ENCODE measurements at regions not wholly inside any gene's neighbourhood (a gene's known extent, or its start where the extent isn't known, plus 50 kb on each side); places are given as distances from the start of the nearest gene placed in this dataset.

DNA sequence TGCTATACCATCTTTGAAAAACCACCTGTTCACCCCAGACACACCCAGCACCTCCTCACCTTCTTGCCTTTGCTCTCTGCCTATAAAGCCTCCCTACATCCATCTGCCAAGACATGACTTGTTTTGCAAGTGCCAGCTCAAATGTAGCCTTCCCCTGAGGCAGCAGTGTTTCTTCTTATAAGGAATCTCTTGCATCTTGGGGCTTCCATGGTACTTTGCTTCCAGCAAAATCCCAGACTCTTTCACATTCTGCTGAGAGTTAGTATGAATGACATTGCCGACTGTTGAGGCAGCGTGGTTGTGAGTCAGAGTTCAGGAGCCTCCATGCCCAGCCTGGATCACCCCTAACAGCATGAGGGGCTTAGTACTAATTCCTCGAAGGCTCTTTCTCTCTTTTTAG, 217.4 kb upstream of the RUNX1 start:
- no peak for DNase-seq (ENCODE audit: low read depth)
- TF ChIP-seq, protein P1, sequence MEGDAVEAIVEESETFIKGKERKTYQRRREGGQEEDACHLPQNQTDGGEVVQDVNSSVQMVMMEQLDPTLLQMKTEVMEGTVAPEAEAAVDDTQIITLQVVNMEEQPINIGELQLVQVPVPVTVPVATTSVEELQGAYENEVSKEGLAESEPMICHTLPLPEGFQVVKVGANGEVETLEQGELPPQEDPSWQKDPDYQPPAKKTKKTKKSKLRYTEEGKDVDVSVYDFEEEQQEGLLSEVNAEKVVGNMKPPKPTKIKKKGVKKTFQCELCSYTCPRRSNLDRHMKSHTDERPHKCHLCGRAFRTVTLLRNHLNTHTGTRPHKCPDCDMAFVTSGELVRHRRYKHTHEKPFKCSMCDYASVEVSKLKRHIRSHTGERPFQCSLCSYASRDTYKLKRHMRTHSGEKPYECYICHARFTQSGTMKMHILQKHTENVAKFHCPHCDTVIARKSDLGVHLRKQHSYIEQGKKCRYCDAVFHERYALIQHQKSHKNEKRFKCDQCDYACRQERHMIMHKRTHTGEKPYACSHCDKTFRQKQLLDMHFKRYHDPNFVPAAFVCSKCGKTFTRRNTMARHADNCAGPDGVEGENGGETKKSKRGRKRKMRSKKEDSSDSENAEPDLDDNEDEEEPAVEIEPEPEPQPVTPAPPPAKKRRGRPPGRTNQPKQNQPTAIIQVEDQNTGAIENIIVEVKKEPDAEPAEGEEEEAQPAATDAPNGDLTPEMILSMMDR (IDR thresholded peaks at IDR 0.05; ENCODE audit: insufficient read depth, low read depth, low read length) = no peak
- no peak overlapping the region for H3K4me3 ChIP-seq (ENCODE audit: low read depth, low read length)

DNA sequence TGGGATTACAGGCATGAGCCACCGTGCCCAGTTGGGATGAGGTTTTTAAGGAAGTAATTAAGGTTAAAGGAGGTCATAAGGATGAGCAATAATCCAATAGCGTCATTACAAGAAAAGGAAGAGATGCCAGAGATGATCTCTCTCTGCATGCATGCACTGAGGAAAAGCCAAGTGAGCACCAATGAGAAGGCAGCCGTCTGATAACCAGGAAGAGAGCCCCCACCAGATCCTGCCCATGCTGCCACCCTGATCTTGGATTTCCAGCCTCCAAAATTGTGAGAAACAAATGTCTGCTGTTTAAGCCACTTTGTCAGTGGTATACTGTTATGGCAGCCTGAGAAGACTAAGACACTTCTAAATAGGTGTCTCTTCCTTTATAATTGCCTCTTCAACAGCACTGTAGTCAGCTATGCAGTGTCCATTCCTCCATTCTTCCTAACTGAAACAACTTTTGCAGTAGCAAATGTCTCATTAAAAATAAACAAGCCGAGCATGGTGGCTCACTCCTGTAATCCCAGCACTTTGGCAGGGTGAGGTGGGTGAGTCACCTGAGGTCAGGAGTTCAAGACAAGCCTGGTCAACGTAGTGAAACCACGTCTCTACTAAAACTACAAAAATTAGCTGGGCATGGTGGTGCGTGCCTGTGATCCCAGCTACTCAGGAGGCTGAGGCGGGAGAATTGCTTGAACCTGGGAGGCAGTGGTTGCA, 216.2 kb upstream of the RUNX1 start:
- H3K4me3 ChIP-seq (ENCODE audit: low read depth, low read length) = no peak overlapping the region
- TF ChIP-seq, protein P1 (IDR thresholded peaks at IDR 0.05; ENCODE audit: insufficient read depth, low read depth, low read length) = no peak
- peak; percentile 54 for DNase-seq (ENCODE audit: low read depth)

DNA sequence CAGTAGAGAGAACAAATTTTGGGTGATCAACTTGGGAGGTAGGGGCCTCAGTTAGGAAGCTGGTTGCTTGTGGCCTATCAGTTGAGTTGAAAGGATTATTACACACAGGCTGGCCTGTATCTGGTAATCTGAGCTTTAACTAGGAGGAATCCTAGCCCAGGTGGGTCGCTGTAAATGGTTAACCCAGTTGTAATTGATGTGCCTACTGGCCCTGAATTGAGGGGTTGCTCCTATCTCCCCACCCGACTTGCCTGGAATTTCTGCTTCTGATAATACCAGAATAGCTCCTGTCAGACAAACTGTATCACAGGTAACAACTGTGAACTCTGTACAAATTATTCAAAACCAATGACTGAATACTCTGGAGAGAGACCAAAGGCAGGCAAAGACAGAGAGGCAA, 210.4 kb upstream of the RUNX1 start:
- TF ChIP-seq, protein P1 (IDR thresholded peaks at IDR 0.05; ENCODE audit: insufficient read depth, low read depth, low read length) = no peak
- H3K4me3 ChIP-seq (ENCODE audit: low read depth, low read length) = no peak overlapping the region
- DNase-seq (ENCODE audit: low read depth) = no peak

DNA sequence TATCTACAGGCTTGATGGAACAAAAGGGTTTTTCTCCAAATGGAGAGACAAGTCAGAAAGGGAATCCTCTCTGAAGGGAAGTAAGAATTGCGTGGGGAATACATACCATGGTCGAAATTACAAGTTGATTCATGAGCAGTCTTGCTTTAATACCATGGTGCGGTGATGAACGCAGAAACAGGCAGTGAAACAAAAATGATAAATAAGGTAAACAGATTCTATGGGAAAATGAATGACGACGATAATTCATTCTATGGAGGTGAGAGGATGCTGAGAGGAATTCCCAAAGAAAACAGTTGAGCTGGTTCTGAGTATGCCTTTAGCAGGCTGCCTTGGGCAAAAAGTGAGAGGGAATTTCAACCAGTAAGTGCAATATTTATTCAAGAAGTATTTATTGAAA, 209.4 kb upstream of the RUNX1 start:
- TF ChIP-seq, protein P1 (IDR thresholded peaks at IDR 0.05; ENCODE audit: insufficient read depth, low read depth, low read length) = no peak
- H3K4me3 ChIP-seq (ENCODE audit: low read depth, low read length) = no peak overlapping the region
- DNase-seq (ENCODE audit: low read depth) = no peak

DNA sequence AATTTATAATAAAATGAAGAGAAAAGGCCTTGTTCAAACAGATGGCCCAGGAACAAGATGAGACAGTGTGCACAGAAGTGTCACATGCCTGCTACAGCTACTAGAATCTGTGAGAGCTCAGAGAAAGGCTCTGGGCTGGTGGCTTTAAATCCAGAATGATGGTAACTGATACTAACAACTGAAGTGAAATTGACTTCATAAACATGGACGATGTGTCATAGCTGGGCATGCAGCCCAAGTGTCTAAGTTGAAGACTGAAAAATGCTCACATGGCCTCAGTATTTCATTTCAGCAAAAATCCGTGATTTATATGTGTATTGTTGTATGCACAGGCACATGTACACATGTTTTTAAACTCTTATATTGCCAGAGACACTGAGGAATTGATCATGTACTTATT, 208.3 kb upstream of the RUNX1 start:
- DNase-seq (ENCODE audit: low read depth) = peak; percentile 94
- TF ChIP-seq, protein P1 (IDR thresholded peaks at IDR 0.05; ENCODE audit: insufficient read depth, low read depth, low read length) = no peak
- H3K4me3 ChIP-seq (ENCODE audit: low read depth, low read length) = no peak overlapping the region

DNA sequence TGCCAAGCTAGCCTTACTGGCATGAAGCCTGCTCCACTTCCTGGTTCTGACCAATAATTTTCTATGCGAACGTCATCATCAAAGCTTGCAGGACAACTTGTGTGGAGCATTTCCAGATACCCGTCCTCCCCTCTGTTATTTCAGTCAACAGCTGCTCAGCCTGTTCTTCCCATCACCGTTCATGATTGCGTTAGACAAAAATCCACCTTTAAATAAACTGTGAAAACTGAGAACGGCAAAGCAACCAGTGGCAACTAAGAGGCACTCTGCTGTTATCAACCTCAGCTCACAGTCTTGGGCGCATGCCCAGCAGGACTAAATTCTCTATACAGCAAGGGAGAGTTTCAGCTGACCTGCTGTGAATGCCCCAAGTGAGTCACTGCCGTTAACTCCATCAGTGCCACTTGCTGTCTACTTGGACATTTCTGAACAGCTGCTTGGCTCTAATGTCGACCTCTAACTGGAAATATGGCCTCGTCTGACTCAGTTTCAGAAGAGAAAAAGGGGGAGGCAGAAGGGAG, 207.4 kb upstream of the RUNX1 start:
- H3K4me3 ChIP-seq (ENCODE audit: low read depth, low read length) = no peak overlapping the region
- TF ChIP-seq, protein P1 (IDR thresholded peaks at IDR 0.05; ENCODE audit: insufficient read depth, low read depth, low read length) = no peak

DNA sequence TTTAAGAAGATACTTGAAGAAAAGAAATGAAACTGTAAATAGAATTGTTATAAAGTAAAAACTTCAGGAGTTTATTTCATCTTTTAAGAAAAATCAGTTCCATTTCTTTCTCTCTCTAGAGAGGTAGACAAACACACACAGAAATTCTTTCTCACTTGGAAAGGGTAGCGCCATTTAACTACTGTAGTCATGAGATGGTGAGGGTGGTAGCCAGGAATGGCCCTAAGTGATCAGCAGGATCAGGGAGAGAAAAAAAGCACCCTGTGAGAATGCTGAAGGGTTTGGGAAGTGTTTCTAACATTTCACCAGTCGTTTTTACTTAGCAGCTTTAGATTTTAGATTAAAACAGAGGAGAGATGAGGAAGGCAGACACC, 205.7 kb upstream of the RUNX1 start:
- TF ChIP-seq, protein P1 (IDR thresholded peaks at IDR 0.05; ENCODE audit: insufficient read depth, low read depth, low read length) = no peak
- no peak for DNase-seq (ENCODE audit: low read depth)
- no peak overlapping the region for H3K4me3 ChIP-seq (ENCODE audit: low read depth, low read length)

More for the DNA sequence above, 207.4 kb upstream of the RUNX1 start:
- peak; percentile 99 for DNase-seq (ENCODE audit: low read depth)

Data from fibroblast of villous mesenchyme (primary cell).